DMS53 treated with DMSO at 0.1 percent for 48 hours (cell line): ENCODE measurements at regions not wholly inside any gene's neighbourhood (a gene's known extent, or its start where the extent isn't known, plus 50 kb on each side); places are given as distances from the start of the nearest gene placed in this dataset.
"Not testable (repeated sequence)": the region's sequence is repeated elsewhere in the genome, so short reads cannot be mapped to it uniquely, and the experiment has no call there.

Experiments used
- DNase-seq: peaks from one replicate; lab custom pipeline; 2025; ENCODE audit not compliant: unreplicated experiment; lab: John Stamatoyannopoulos, UW

DNA sequence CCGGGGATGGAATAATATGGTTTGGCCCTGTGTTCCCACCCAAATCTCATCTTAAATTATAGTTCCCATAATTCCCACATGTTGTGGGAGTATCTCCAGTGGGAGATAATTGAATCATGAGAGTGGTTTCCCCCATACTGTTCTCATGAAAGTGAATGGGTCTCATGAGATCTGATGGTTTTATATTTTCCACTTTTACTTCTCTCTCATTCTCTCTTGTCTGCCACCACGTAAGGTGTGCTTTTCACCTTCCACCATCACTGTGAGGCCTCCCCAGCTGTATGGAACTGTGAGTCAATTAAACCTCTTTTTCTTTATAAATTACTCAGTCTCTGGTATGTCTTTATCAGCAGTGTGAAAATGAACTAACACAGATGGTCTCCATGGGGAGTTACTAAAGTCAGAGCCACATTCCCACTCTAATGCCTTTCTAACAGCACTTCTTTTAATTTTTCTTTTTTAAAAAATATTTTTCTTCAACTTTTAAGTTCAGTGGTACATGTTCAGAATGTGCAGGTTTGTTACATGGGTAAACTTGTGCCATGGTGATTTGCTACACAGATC lies 306.6 kb downstream of the DTHD1 start:
- no peak for DNase-seq

DNA sequence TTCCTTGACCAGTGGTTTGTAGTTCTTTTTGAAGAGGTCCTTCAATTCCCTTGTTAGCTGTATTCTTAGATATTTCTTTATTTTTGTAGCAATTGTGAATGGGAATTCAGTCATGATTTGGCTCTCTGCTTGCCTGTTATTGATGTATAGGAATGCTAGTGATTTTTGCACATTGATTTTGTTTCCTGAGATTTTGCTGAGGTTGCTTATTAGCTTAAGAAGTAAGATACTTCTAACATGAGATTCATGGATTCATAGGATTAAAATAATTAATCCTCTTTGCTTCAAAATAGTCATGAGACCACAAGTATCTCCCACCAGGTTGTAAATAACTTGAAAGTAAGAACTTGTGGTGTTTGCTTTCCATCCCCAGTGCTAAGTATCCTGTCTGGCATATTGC lies 308.9 kb downstream of the DTHD1 start:
- DNase-seq, result no peak

DNA sequence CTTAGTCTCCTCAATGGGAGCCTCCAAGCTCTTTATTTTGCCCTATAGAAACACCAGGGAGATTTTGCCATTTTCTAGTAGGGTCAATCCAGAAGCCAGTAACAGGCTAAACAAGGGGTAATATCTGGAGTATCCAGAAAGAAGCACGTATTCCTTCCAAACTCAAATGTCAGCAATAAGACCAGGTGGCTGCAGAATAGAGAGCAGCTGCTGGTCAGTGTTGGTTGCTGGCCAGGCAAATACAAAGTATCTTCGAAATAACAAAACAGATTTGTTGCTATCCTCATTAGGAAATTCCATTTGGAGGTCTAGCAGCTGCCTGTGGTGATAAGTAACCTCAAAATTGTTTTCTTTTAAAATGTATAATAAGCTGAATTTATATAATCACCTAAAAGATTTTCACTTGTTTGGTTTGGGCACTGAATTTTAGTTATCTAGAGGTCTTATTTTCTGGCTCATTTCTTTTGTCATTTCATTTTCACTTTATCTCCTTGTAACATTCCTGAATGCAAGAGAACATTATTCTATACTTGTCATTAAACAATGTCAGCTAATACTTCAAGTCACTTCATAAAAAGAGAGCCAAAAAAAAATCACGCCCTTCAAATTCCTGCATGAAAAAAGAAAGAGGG lies 320.6 kb downstream of the DTHD1 start:
- DNase-seq, result no peak

DNA sequence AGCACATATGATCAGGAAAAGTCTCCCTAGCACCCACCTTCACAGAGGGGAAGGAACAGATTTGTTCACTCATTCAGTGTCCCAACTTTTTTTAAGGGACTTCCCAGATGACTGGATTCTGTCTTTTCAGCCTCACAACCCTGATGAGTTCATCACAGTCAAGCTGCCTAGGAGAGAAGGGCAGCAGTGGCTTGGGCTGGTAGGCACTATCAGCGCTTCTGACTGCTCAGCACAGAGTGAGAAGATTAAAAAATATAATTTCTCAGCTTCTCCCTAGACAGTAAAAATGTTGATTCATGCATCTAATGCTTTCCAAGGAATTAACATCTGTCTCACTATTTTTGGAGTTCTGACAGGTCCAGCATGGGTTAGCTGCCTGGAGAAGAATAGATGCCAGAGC lies 328.2 kb downstream of the DTHD1 start:
- no peak for DNase-seq

DNA sequence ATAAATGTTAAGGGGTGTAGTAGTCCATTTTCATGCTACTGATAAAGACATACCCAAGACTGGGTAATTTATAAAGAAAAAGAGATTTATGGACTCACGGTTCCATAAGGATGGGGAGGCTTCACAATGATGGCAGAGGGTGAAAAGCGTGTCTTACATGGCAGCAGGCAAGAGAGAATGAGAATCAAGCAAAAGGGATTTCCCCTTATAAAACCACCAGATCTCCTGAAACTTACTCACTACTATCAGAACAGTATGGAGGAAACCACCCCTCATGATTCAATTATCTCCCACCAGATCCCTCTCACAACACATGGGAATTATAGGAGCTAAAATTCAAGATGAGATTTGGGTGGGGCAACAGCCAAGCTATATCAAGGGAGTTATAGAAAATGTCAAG lies 329.2 kb downstream of the DTHD1 start:
- no peak for DNase-seq

DNA sequence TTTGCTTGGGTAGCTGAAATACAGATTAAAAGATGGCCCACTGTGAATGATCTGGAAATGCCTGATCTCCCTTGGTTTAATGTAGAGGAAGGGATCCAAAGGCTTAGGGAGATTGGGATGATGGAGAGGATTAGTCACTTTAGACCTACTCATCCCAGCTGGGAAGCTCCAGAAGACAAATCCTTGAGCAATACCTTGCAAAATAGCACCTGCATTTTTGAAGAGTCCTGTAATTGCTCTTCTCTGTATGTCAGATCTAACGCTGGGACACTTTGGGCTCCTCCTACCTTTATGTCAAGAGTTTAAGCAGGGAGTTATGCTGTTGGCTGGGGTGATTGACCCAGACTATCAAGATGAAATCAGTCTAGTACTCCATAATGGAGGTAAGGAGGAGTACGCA lies 331.7 kb downstream of the DTHD1 start:
- DNase-seq, result not testable (repeated sequence)

DNA sequence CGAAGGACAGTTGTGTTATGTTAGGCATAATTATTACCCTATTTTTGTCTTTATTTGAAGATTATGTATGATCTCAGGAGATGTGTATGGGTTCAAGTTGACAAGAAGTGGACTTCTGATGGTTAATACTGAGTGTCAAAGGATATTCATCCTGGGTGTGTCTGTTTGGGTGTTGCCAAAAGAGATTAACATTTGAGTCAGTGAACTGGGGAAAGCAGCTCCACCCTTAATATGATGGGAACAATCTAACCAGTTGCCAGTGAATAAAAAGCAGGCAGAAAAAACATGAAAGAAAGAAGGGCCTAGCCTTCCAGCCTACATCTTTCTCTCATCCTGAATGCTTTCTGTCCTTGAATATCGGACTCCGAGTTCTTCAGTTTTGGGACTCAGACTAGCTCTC lies 332.6 kb downstream of the DTHD1 start:
- DNase-seq, result no peak

DNA sequence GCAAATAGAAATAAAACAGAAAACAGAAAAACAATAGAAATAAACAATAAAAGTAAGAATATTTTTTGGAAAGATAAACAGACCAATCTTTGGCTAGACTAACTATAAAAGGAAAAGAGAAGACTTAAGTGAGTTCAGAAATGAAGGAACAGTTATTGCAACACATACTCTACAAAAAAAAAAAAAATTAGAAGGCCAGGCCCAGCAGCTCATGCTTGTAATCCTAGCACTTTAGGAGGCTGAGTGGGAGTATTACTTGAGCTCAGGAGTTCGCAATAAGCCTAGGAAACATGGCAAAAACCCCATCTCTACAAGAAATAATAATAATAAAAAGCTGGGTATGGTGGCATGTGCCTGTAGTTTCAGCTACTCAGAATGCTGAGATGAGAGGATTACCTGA lies 336.7 kb downstream of the DTHD1 start:
- DNase-seq, result no peak

DNA sequence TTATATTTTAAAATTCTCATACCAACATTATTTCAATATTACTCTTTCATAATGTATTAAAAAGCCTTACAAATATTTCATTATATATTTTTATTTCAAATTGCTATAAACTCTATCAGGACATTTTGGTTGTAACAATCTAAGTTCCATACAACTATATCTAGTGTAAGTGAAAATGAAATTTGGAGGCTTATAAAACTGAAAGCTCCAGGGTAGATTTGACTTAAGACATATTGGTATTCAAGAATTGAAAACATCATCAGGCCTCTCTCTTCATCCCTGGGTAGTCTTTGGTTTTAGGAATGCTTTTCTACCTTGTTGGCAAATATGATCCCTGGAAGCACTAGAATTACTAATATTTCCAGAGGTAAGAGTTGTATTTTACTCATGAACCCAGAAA lies 342.6 kb downstream of the DTHD1 start:
- no peak for DNase-seq

DNA sequence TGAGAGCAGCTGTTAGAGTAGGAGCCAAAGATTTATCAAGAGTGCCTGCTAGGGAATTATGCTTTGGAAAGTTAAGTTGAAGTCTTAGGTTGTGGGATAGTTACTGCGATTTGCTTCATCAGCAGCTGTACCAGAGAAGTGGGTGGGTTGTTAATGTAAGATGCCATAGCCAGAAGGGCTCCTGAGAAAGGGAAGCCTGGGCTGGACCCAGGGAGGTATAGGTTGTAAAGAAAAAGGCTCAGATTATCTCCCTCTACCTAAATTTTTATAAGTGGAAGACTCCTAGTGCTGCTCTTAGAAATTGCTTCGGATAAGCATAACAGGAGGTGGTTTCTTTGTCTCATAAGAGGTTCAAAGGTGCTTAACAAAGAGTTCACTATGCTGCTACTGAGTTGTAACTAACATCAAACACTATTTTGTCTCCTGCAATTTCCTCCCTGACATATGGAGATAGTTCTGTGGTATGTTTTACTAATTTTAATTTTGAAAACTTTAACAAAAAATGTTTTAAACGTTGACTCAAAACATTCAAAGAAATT lies 356.9 kb downstream of the DTHD1 start:
- DNase-seq, result no peak

DNA sequence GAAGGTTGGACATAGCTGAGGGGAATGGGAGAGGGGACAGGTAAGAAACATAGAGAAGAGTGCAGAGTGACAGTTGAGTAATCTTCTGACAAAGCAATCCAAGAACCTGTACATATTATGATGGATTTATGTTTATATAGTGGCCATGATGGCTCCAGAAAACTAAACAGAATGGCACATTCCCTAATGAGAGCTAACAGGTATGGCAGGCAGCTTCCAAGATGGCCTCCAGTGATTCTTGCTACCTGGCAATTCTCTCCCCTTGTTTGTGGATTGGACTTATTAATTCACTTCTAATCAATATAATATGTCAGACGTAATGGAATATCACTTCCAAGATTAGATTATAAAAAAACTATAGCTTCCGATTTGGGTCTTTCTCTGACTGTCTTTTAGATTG lies 359.5 kb downstream of the DTHD1 start:
- DNase-seq, result no peak

DNA sequence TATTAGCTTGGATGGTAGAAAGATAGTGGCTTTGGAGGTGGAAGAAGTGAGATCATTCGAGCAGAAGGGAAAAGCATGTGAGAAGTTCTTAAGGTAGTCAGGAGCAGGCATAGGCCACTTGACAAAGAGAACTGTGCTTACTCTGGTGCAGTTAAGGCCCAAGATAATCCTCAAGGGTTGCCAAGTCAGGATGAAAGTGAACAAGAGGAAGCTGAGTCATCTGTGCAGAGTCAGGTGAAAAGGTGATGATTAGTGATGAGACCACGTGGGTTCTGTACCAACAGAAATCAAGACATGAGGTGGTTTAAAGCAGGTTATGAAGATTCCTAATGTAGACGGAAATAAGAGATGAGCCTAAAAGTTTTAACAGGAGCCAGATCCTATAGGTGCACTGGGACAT lies 369.8 kb downstream of the DTHD1 start:
- DNase-seq, result peak; percentile 26

DNA sequence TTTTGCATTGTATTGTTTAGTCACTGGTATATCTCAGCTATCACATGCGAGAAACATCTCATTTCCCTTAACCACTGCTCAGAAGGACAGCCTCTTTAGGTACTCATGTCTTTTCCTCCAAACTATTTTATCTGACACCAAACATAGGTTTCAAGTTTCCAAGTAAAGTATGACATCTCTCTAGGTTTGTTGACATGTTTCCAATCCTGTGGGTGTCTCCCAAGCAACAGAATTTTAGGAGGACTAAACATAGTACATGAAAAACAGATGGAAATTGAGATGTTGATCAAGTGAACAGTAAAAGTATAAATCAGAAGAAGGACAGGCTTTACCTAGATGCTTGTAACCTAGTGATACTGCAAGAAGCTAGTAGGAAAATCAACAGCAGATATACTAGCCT lies 371.4 kb downstream of the DTHD1 start:
- DNase-seq, result no peak

DNA sequence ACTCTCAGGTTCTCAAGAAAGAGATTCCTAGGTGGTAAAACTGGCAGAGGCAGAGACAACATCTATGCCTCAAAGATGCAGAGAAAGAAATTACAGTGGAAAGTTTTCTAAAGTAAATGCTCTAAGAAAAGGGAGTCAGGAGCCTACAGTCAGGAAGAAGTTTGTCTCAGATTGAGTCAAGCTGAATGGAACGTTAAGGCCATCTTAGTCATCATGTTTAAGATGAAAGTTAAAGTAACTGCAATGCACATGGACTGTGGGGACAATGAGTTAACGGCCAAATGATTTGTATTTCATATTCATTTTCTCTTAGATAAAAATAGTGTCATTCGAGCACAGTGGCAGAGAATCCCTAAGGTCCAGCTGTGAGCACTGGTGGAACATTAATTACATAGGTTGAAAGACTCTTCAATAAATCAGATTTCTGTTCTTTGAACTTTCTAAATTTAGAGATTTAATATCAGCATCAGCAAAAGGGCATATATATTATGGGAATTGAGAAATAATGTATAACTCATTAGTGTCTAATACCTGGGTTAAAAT lies 384.6 kb downstream of the DTHD1 start:
- no peak for DNase-seq

DNA sequence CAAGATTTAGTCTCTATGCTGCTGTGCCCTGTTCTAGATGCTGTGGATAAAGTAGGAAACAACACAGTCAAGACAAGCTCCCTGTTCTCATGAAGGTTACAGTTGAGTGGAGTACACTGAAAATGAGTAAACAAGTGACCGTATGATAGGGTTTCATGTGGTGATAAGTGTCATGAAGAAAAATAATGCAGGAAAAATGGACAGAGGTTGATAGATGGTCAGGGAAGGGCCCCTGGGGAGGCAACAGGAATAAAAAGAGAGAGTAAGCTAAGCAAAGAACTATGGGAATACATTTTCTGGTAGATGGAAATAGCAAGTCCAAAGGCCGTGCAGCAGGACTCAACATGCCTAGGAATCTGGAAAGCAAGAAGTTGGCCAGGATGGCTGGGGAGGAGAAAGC lies 394.0 kb downstream of the DTHD1 start:
- DNase-seq, result no peak

DNA sequence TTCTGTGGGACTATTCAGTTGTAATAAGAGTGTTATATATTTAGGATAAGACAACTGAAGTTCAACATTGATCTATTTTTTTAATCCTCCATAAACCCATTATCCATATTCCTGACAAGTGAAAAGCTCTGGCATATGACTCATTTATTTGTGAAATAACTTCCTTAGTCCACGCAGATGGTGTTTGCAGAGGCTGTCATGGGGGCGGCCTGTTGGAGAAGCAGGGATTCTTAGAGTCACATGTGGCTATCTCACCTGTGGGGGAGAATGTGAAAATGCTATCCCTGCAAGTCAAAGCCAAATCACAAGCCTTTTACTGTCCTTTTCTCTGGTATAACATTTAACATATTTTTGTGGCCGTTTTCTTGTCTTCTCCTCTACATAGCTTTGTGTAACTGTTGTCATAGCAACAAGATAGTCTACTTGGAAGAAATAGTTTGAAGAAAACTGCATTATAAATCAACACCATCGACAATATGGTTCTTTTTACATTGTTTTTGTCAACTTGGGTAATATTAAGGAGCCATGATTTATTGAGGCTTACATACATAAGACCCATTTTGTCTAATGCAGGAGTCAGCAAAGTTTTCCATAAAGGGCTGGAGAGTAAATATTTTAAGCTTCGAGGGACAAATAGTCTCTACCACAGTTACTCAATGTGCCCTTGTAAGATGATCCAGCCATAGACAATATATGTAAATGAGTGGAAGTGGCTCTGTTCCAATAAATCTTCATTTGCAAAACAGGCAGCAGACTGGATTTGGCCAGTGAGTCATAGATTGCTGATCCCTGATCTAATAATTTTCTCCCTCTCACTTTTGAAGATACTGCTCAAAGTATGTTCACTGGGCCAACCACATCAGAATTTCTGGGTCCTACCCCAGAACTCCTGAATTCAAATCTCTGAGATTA lies 395.0 kb downstream of the DTHD1 start:
- peak; percentile 89 for DNase-seq

DNA sequence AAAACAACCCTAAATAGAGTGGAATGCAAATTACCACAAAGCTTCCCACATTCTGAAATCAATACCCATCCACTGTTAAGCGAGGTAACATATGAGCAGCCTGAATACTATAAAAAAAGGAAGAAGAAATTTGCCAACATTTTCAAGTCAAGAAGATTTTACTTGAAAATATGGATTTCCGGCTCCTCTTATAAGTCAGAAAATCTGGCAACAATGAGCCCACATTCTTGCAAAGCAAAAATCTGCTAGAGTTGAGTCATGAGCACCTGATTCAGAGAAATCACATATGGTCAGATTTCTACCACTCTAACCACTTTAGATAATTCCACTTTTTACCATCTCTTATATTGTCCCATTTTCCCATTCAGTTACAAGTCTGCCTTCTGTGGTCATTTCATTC lies 395.7 kb downstream of the DTHD1 start:
- DNase-seq, result no peak

DNA sequence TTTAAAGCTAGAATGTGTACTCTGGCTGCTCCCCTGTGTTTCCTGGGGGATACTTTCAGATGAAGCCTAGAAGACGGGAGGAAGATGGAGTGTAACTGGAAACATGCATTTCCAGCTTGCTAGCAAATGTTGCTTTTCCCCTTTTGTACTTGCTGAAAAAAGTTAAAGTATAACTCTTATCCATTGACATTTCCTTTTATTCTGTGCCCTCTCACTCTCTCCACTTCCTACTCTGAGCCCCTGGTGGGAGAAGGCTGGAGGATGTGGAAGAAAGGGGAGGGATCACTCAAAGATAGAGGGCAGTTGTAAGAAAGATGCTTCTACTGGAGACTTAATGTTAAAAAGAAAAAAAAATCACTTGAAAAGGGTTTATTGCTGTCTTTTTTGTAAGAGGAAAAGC lies 396.5 kb downstream of the DTHD1 start:
- no peak for DNase-seq

DNA sequence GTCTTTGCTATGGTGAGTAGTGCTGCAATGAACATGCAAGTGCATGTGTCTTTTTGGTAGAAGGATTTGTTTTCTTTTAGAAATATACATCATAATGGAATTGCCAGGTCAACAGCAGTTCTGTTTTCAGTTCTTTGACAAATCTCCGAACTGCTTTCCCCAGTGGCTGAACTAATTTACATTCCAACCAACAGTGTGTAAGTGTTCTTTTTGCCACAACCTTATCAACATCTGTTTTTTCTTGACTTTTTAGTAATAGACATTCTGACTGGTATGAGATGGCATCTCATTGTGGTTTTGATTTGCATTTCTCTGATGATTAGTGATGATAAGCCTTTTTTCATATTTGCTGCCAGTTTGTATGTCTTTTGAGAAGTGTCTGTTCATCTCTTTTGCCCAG lies 406.3 kb downstream of the DTHD1 start:
- no peak for DNase-seq

DNA sequence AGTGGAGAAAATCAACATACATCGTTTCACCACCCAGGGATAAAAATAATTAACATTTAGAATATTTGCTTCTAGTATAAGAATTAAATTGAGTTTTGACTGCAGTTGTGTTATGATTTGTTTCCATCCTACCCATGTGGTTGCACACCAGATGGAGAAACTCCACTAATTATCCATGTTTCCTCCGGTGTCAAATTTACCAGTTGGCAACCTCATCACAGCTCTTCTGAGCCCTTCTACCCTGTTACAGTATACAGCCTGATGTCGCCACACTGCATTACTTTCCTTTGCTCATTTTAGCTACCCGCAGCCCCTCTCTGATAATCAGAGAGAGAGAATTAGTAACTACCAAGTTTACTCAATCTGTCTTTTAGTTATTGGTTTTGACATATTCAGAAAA lies 411.2 kb downstream of the DTHD1 start:
- no peak for DNase-seq

DNA sequence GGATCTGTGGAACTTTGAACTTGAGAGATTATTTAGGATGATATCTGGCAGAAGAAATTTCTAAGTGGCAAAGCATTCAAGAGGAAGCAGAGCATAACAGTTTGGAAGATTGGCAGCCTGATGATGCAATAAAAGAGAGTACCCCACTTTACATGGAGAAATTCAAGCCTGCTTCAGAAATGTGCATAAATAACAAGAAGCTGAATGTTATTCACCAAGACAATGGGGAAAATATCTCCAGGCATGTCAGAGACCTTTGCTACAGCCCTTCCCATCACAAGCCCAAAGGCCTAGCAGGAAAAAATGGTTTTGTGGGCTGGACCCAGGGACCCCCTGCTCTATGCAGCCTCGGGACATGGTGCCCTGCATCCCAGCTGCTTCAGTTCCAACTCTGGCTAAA lies 420.8 kb downstream of the DTHD1 start:
- no peak for DNase-seq

DNA sequence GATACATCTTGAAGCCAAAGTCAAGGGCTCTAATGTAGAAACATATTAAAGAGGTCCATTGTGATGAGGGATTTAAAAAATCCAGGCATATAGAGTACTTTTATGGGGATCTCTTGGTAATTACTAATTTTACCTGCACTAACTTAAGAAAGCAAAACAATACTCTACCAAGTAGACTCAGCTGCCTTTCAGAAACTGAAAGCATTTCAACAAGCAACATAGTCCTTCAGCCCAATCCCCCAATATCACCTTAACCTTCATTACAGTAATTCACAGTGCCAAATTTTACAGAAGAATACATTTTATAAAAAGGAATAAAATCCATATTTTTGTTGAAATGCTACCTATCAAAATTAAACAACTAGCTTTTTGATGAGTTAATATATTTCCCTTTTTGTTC lies 422.9 kb downstream of the DTHD1 start:
- no peak for DNase-seq
